Neural progenitor cell (in vitro differentiated cells): ENCODE measurements at regions not wholly inside any gene's neighbourhood (a gene's known extent, or its start where the extent isn't known, plus 50 kb on each side); places are given as distances from the start of the nearest gene placed in this dataset.
A peak's percentile ranks its signal among the peaks of the same experiment; 100 is the strongest.

Experiments
- DNase-seq: peaks from one replicate; pipeline ENCODE4 v3.0.0-alpha.2; 2016; ENCODE audit warnings: low spot score
- H2AFZ ChIP-seq: fragments of 200-600 bp; sonication (generic); replicated peaks from 2 replicates; pipeline ENCODE4 v1.6.1; 2016; ENCODE audit warnings: antibody characterized with exemption
- H3F3A ChIP-seq: fragments of 200-600 bp; sonication (generic); 2 replicates; pipeline ENCODE4 v1.6.1; 2016; ENCODE audit warnings: antibody characterized with exemption, low read depth
- H3K27ac ChIP-seq: fragments of 200-600 bp; sonication (generic); 2 replicates; pipeline ENCODE4 v1.5.1; 2016; ENCODE audit warnings: mild to moderate bottlenecking
- H3K27me3 ChIP-seq: fragments of 200-600 bp; sonication (generic); 2 replicates; pipeline ENCODE4 v1.6.1; 2016; ENCODE audit warnings: mild to moderate bottlenecking, moderate library complexity
- H3K36me3 ChIP-seq: fragments of 200-600 bp; sonication (generic); 2 replicates; pipeline ENCODE4 v1.5.1; 2016
- H3K4me1 ChIP-seq: fragments of 200-600 bp; sonication (generic); 2 replicates; pipeline ENCODE4 v1.6.1; 2016; ENCODE audit warnings: mixed run types
- H3K4me2 ChIP-seq: fragments of 200-600 bp; sonication (generic); 2 replicates; pipeline ENCODE4 v1.6.1; 2016
- H3K4me3 ChIP-seq: fragments of 200-600 bp; sonication (generic); 2 replicates; pipeline ENCODE4 v1.5.1; 2016
- H3K79me2 ChIP-seq: fragments of 200-600 bp; sonication (generic); 2 replicates; pipeline ENCODE4 v1.6.1; 2016; ENCODE audit warnings: low read depth
- H3K9ac ChIP-seq: fragments of 200-600 bp; sonication (generic); 2 replicates; pipeline ENCODE4 v1.6.1; 2016
- H3K9me3 ChIP-seq: fragments of 200-600 bp; sonication (generic); 2 replicates; pipeline ENCODE4 v1.5.1; 2016; ENCODE audit warnings: low read depth
- H4K20me1 ChIP-seq: fragments of 200-600 bp; sonication (generic); 2 replicates; pipeline ENCODE4 v1.6.1; 2016; ENCODE audit warnings: low read depth
- H3K27ac Mint-ChIP-seq: 3 replicates; pipeline ENCODE4 v1.8.0; 2021; ENCODE audit warnings: mixed read lengths
- H3K27me3 Mint-ChIP-seq: 2 replicates; pipeline ENCODE4 v1.8.0; 2022; ENCODE audit warnings: low read depth, mild to moderate bottlenecking, inconsistent platforms, moderate library complexity, mixed read lengths; ENCODE audit not compliant: insufficient read depth
- H3K36me3 Mint-ChIP-seq: 3 replicates; pipeline ENCODE4 v1.8.0; 2021; ENCODE audit warnings: mixed read lengths
- H3K4me1 Mint-ChIP-seq: 3 replicates; pipeline ENCODE4 v1.8.0; 2021; ENCODE audit warnings: mixed read lengths
- H3K4me3 Mint-ChIP-seq: 3 replicates; pipeline ENCODE4 v1.8.0; 2021; ENCODE audit warnings: mild to moderate bottlenecking, moderate library complexity, mixed read lengths
- H3K9me3 Mint-ChIP-seq: 3 replicates; pipeline ENCODE4 v1.8.0; 2020; ENCODE audit warnings: mixed read lengths
- CTCF ChIP-seq: fragments of 200-600 bp; sonication (generic); IDR thresholded peaks from 2 replicates; pipeline ENCODE4 v1.5.1; 2017; ENCODE audit warnings: antibody characterized with exemption, mild to moderate bottlenecking
- EZH2 ChIP-seq: fragments of 200-600 bp; sonication (generic); IDR thresholded peaks from 2 replicates; pipeline ENCODE4 v1.6.1; 2017; ENCODE audit warnings: antibody characterized with exemption, mild to moderate bottlenecking, moderate library complexity
- EZH2phosphoT487 ChIP-seq: fragments of 200-600 bp; sonication (generic); IDR thresholded peaks from 2 replicates; pipeline ENCODE4 v1.6.1; 2017; ENCODE audit warnings: antibody characterized with exemption

- Histone ChIP-seq H3F3A (no peaks in the 10 kb centered on the region), H3K4me1 (no peaks in the 10 kb centered on the region), H4K20me1 (no peaks in the 10 kb centered on the region), H3K4me2 (no peak overlapping the region), H3K9ac (no peak overlapping the region), H3K27me3 (no peaks in the 10 kb centered on the region), H3K4me3 (no peak overlapping the region), H2AFZ (peak overlapping the region; percentile 37), H3K27ac (no peak overlapping the region), H3K79me2 (no peaks in the 10 kb centered on the region), H3K36me3 (no peaks in the 10 kb centered on the region), H3K9me3 (no peaks in the 10 kb centered on the region)
- no peak for TF ChIP-seq EZH2phosphoT487
- no peak for TF ChIP-seq EZH2
- TF ChIP-seq CTCF: no peak
- DNase-seq: no peak
- H3K27me3 Mint-ChIP-seq: no peaks in the 10 kb centered on the region
- H3K27ac Mint-ChIP-seq: no peak overlapping the region
- peaks cover 26% of the 10 kb centered on the region for H3K4me1 Mint-ChIP-seq
- H3K9me3 Mint-ChIP-seq: no peaks in the 10 kb centered on the region
- no peak overlapping the region for H3K4me3 Mint-ChIP-seq
- no peaks in the 10 kb centered on the region for H3K36me3 Mint-ChIP-seq
Observed at GRCh38 chr10:60597513-60597912, 180.8 kb upstream of the CDK1 start.

GRCh38 chr10:60595852-60596251 lies 182.4 kb upstream of the CDK1 start:
- DNase-seq: no peak
- no peaks in the 10 kb centered on the region for H3K79me2 ChIP-seq
- H3F3A ChIP-seq: no peaks in the 10 kb centered on the region
- H3K4me2 ChIP-seq: no peak overlapping the region
- no peak overlapping the region for H2AFZ ChIP-seq
- no peaks in the 10 kb centered on the region for H3K9me3 ChIP-seq
- no peaks in the 10 kb centered on the region for H3K9me3 Mint-ChIP-seq
- no peak overlapping the region for H3K4me3 Mint-ChIP-seq
- no peak overlapping the region for H3K27ac ChIP-seq
- H3K27ac Mint-ChIP-seq: peak overlapping the region; percentile 24
- H3K27me3 ChIP-seq: no peaks in the 10 kb centered on the region
- H3K9ac ChIP-seq: no peak overlapping the region
- TF ChIP-seq EZH2phosphoT487: no peak
- TF ChIP-seq CTCF: no peak
- TF ChIP-seq EZH2: no peak
- H3K4me1 ChIP-seq: no peaks in the 10 kb centered on the region
- H3K4me1 Mint-ChIP-seq: peaks cover 26% of the 10 kb centered on the region
- H3K27me3 Mint-ChIP-seq: no peaks in the 10 kb centered on the region
- H3K36me3 Mint-ChIP-seq: no peaks in the 10 kb centered on the region
- no peaks in the 10 kb centered on the region for H3K36me3 ChIP-seq
- H3K4me3 ChIP-seq: no peak overlapping the region
- H4K20me1 ChIP-seq: no peaks in the 10 kb centered on the region

GRCh38 chr10:60594476-60595051 lies 183.7 kb upstream of the CDK1 start:
- Histone ChIP-seq H3K4me1 (no peaks in the 10 kb centered on the region), H2AFZ (no peak overlapping the region), H3K27ac (no peak overlapping the region), H4K20me1 (no peaks in the 10 kb centered on the region), H3F3A (no peaks in the 10 kb centered on the region), H3K4me3 (no peak overlapping the region), H3K9me3 (no peaks in the 10 kb centered on the region), H3K9ac (no peak overlapping the region), H3K36me3 (no peaks in the 10 kb centered on the region), H3K27me3 (no peaks in the 10 kb centered on the region), H3K4me2 (no peak overlapping the region), H3K79me2 (no peaks in the 10 kb centered on the region)
- peak; percentile 29 for TF ChIP-seq CTCF
- TF ChIP-seq EZH2phosphoT487: no peak
- H3K27ac Mint-ChIP-seq: peak overlapping the region; percentile 24
- no peak overlapping the region for H3K4me3 Mint-ChIP-seq
- H3K27me3 Mint-ChIP-seq: no peaks in the 10 kb centered on the region
- H3K9me3 Mint-ChIP-seq: no peaks in the 10 kb centered on the region
- no peaks in the 10 kb centered on the region for H3K36me3 Mint-ChIP-seq
- peak; percentile 19 for DNase-seq
- peaks cover 26% of the 10 kb centered on the region for H3K4me1 Mint-ChIP-seq
